A549 (cell line): ENCODE measurements at regions not wholly inside any gene's neighbourhood (a gene's known extent, or its start where the extent isn't known, plus 50 kb on each side); places are given as distances from the start of the nearest gene placed in this dataset.

Experiments
- EP300 ChIP-seq, 2 experiments: fragments of >200 bp; sonication (Bioruptor Twin); formaldehyde crosslinking; IDR thresholded peaks; 2 replicates in 1 of 2; 3 replicates in 1 of 2; pipeline ENCODE4 v1.6.1; 2016 to 2017
- POLR2A ChIP-seq: IDR thresholded peaks from 2 replicates; pipeline ENCODE4 v1.6.1; 2012; ENCODE audit warnings: mild to moderate bottlenecking, low read length
- TF ChIP-seq, protein P1 (sequence below): fragments of 200-600 bp; sonication (generic); IDR thresholded peaks from 2 replicates; pipeline ENCODE4 v1.6.1; 2016; ENCODE audit warnings: antibody characterized with exemption, mild to moderate bottlenecking, moderate library complexity
- TF ChIP-seq, protein P2 (sequence below): fragments of >200 bp; sonication (Bioruptor Twin); formaldehyde crosslinking; IDR thresholded peaks from 3 replicates; pipeline ENCODE4 v1.5.1; 2016

DNA sequence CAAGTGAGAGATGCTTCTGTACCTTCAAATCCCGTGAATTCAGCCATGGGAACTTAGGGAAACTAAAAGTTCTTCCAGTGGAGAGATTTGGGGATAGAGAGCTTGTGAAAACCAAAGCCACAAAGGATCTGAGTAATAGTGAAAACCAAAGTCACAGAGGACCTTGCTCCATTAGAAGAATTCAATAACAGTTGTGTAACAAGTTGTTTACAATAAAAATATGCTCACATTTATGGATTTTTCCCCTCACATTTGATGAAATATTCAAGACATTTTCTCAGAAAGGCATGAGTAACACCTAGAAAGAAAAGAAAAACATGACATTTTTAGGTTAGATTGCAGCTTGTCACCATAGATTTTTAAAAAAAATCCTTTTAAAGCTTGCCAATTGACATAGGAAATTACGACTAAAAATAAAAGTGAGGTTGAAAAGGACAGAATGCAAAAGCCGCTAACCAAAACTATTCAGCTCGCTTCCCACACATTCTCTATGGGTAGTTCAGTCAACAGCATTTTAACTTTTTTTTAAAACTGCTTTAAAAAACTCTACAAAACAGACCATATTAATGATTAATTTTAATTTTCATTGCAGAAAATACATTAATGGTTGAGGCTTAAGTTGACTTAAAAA is 113.2 kb downstream of the CAND1 start:
- TF ChIP-seq EP300 (IDR thresholded peaks at IDR 0.05): no peak
- TF ChIP-seq, protein P1, sequence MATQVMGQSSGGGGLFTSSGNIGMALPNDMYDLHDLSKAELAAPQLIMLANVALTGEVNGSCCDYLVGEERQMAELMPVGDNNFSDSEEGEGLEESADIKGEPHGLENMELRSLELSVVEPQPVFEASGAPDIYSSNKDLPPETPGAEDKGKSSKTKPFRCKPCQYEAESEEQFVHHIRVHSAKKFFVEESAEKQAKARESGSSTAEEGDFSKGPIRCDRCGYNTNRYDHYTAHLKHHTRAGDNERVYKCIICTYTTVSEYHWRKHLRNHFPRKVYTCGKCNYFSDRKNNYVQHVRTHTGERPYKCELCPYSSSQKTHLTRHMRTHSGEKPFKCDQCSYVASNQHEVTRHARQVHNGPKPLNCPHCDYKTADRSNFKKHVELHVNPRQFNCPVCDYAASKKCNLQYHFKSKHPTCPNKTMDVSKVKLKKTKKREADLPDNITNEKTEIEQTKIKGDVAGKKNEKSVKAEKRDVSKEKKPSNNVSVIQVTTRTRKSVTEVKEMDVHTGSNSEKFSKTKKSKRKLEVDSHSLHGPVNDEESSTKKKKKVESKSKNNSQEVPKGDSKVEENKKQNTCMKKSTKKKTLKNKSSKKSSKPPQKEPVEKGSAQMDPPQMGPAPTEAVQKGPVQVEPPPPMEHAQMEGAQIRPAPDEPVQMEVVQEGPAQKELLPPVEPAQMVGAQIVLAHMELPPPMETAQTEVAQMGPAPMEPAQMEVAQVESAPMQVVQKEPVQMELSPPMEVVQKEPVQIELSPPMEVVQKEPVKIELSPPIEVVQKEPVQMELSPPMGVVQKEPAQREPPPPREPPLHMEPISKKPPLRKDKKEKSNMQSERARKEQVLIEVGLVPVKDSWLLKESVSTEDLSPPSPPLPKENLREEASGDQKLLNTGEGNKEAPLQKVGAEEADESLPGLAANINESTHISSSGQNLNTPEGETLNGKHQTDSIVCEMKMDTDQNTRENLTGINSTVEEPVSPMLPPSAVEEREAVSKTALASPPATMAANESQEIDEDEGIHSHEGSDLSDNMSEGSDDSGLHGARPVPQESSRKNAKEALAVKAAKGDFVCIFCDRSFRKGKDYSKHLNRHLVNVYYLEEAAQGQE: no peak
- no peak for TF ChIP-seq POLR2A
- TF ChIP-seq, protein P2, sequence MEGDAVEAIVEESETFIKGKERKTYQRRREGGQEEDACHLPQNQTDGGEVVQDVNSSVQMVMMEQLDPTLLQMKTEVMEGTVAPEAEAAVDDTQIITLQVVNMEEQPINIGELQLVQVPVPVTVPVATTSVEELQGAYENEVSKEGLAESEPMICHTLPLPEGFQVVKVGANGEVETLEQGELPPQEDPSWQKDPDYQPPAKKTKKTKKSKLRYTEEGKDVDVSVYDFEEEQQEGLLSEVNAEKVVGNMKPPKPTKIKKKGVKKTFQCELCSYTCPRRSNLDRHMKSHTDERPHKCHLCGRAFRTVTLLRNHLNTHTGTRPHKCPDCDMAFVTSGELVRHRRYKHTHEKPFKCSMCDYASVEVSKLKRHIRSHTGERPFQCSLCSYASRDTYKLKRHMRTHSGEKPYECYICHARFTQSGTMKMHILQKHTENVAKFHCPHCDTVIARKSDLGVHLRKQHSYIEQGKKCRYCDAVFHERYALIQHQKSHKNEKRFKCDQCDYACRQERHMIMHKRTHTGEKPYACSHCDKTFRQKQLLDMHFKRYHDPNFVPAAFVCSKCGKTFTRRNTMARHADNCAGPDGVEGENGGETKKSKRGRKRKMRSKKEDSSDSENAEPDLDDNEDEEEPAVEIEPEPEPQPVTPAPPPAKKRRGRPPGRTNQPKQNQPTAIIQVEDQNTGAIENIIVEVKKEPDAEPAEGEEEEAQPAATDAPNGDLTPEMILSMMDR: no peak
